TTC549 (cell line): ENCODE measurements at regions not wholly inside any gene's neighbourhood (a gene's known extent, or its start where the extent isn't known, plus 50 kb on each side); places are given as distances from the start of the nearest gene placed in this dataset.

Experiments used
- FAIRE-seq: peaks from 2 replicates; lab custom pipeline; 2012; peaks lifted over from hg19 to GRCh38; lab: Jason Lieb, UNC

GRCh38 chr6:154561750-154562149 is 51.3 kb upstream of the CNKSR3 start:
- FAIRE-seq: no peak

GRCh38 chr6:154565331-154565730 is 54.8 kb upstream of the CNKSR3 start:
- no peak for FAIRE-seq

GRCh38 chr6:154566866-154567265 is 56.4 kb upstream of the CNKSR3 start:
- FAIRE-seq: no peak

GRCh38 chr6:154567695-154568220 is 57.3 kb upstream of the CNKSR3 start:
- FAIRE-seq: no peak

GRCh38 chr6:154569156-154569862 is 58.8 kb upstream of the CNKSR3 start:
- no peak for FAIRE-seq

GRCh38 chr6:154570505-154570904 is 60.0 kb upstream of the CNKSR3 start:
- no peak for FAIRE-seq

- no peak for FAIRE-seq
Observed at GRCh38 chr6:154572556-154572955, 62.1 kb upstream of the CNKSR3 start.

GRCh38 chr6:154578004-154578559 is 67.6 kb upstream of the CNKSR3 start:
- FAIRE-seq: no peak

GRCh38 chr6:154579046-154579445 is 68.6 kb upstream of the CNKSR3 start:
- FAIRE-seq: no peak

- FAIRE-seq: no peak
Observed at GRCh38 chr6:154579485-154579884, 69.0 kb upstream of the CNKSR3 start.

- FAIRE-seq: no peak
Observed at GRCh38 chr6:154580397-154581135, 70.1 kb upstream of the CNKSR3 start.

- FAIRE-seq: peak; percentile 15
Observed at GRCh38 chr6:154582696-154583095, 72.2 kb upstream of the CNKSR3 start.

GRCh38 chr6:154583546-154584188 is 73.2 kb upstream of the CNKSR3 start:
- no peak for FAIRE-seq

GRCh38 chr6:154590756-154591155 is 80.3 kb upstream of the CNKSR3 start:
- FAIRE-seq: no peak

GRCh38 chr6:154591234-154591633 is 80.7 kb upstream of the CNKSR3 start:
- FAIRE-seq: no peak

- FAIRE-seq: no peak
Observed at GRCh38 chr6:154592199-154592860, 81.8 kb upstream of the CNKSR3 start.

GRCh38 chr6:154593122-154593521 is 82.6 kb upstream of the CNKSR3 start:
- no peak for FAIRE-seq

- FAIRE-seq: no peak
Observed at GRCh38 chr6:154594496-154595198, 84.2 kb upstream of the CNKSR3 start.

- no peak for FAIRE-seq
Observed at GRCh38 chr6:154595538-154595937, 85.1 kb upstream of the CNKSR3 start.

GRCh38 chr6:154596009-154596408 is 85.5 kb upstream of the CNKSR3 start:
- FAIRE-seq: no peak

- no peak for FAIRE-seq
Observed at GRCh38 chr6:154596701-154597100, 86.2 kb upstream of the CNKSR3 start.

GRCh38 chr6:154598399-154598798 is 87.9 kb upstream of the CNKSR3 start:
- no peak for FAIRE-seq
